Keratinocyte (primary cell): ENCODE measurements at regions not wholly inside any gene's neighbourhood (a gene's known extent, or its start where the extent isn't known, plus 50 kb on each side); places are given as distances from the start of the nearest gene placed in this dataset.

Experiments
- DNase-seq: peaks from one replicate; pipeline ENCODE4 v3.0.0-alpha.2; 2011; ENCODE audit warnings: low read depth, missing footprints, low spot score
- FAIRE-seq: peaks from 2 replicates; lab custom pipeline; 2011; peaks lifted over from hg19 to GRCh38; lab: Jason Lieb, UNC
- H2AFZ ChIP-seq: 2 replicates; pipeline ENCODE4 v1.6.0; 2012; ENCODE audit warnings: low read length, control low read depth, inconsistent platforms; ENCODE audit not compliant: control insufficient read depth
- H3K27ac ChIP-seq: 2 replicates; pipeline ENCODE4 v1.5.1; 2011; ENCODE audit warnings: low read length; ENCODE audit not compliant: control insufficient read depth, insufficient read depth
- H3K27me3 ChIP-seq: 3 replicates; pipeline ENCODE4 v1.6.0; 2011; ENCODE audit warnings: low read length; ENCODE audit not compliant: control insufficient read depth, insufficient read depth; ENCODE audit errors: extremely low read depth
- H3K36me3 ChIP-seq, 2 experiments: 2 replicates in 1 of 2; 3 replicates in 1 of 2; pipeline ENCODE4 v1.5.1; 2011; ENCODE audit warnings: low read length in 2 of 2, mild to moderate bottlenecking in 1 of 2; ENCODE audit not compliant: control insufficient read depth in 2 of 2, insufficient read depth in 2 of 2; ENCODE audit errors: extremely low read depth in 1 of 2
- H3K4me1 ChIP-seq: 3 replicates; pipeline ENCODE4 v1.5.1; 2011; ENCODE audit warnings: low read length; ENCODE audit not compliant: control insufficient read depth, insufficient read depth; ENCODE audit errors: extremely low read depth
- H3K4me2 ChIP-seq: 3 replicates; pipeline ENCODE4 v1.6.0; 2011; ENCODE audit warnings: low read depth, low read length; ENCODE audit not compliant: control insufficient read depth, insufficient read depth; ENCODE audit errors: extremely low read depth
- H3K4me3 ChIP-seq, 3 experiments: fragments of 200-600 bp in 1 of 3; sonication (generic) in 1 of 3; 2 replicates in 2 of 3; 3 replicates in 1 of 3; pipeline ENCODE4 v1.5.1; 2011 to 2016; ENCODE audit warnings: low read length in 3 of 3, mild to moderate bottlenecking in 3 of 3, control low read depth in 2 of 3, inconsistent platforms in 1 of 3, low read depth in 1 of 3, mixed read lengths in 1 of 3, mixed run types in 1 of 3, moderate library complexity in 1 of 3; ENCODE audit not compliant: control insufficient read depth in 2 of 3, insufficient read depth in 2 of 3; ENCODE audit errors: extremely low read depth in 1 of 3
- H3K79me2 ChIP-seq: 2 replicates; pipeline ENCODE4 v1.6.0; 2012; ENCODE audit warnings: low read length; ENCODE audit not compliant: control insufficient read depth, insufficient read depth
- H3K9ac ChIP-seq: 3 replicates; pipeline ENCODE4 v1.6.0; 2011; ENCODE audit warnings: low read length; ENCODE audit not compliant: control insufficient read depth, insufficient read depth; ENCODE audit errors: extremely low read depth
- H3K9me1 ChIP-seq: 3 replicates; pipeline ENCODE4 v1.6.0; 2011; ENCODE audit warnings: low read length; ENCODE audit not compliant: control insufficient read depth, insufficient read depth; ENCODE audit errors: extremely low read depth
- H3K9me3 ChIP-seq: 2 replicates; pipeline ENCODE4 v1.5.1; 2012; ENCODE audit warnings: low read depth, low read length; ENCODE audit not compliant: control insufficient read depth
- H4K20me1 ChIP-seq: 3 replicates; pipeline ENCODE4 v1.6.0; 2011; ENCODE audit warnings: low read length; ENCODE audit not compliant: control insufficient read depth, insufficient read depth; ENCODE audit errors: extremely low read depth
- CTCF ChIP-seq, 3 experiments: IDR thresholded peaks in 1 of 3; conservative IDR thresholded peaks in 1 of 3; optimal IDR thresholded peaks in 1 of 3; 2 replicates in 2 of 3; 3 replicates in 1 of 3; pipeline versions ENCODE3 to v1.5.1; 2011; ENCODE audit warnings: low read length in 3 of 3, mild to moderate bottlenecking in 3 of 3, moderate library complexity in 2 of 3, control low read depth in 1 of 3, inconsistent platforms in 1 of 3; ENCODE audit not compliant: insufficient read depth in 2 of 3; ENCODE audit errors: extremely low read depth in 1 of 3
- EZH2 ChIP-seq: IDR thresholded peaks from one replicate; pipeline ENCODE4 v1.6.1; 2012; ENCODE audit warnings: inconsistent platforms, mild to moderate bottlenecking, low read length, moderate library complexity
- dilution Hi-C: fragments of 300-500 bp; cut with MboI; formaldehyde crosslinking; loops from one replicate; pipeline ENCODE4 v1.7.0; 2020; ENCODE audit warnings: low sequenced_read_pairs; ENCODE audit not compliant: extremely low pct_ligation_motif_present

GRCh38 chr18:33844232-33844631 lies 266.2 kb downstream of the ASXL3 start:
- H3K79me2 ChIP-seq = no peaks in the 10 kb centered on the region
- no peak overlapping the region for H3K9ac ChIP-seq
- H3K36me3 ChIP-seq = no peaks in the 10 kb centered on the region
- no peak overlapping the region for H3K4me2 ChIP-seq
- no peak overlapping the region for H2AFZ ChIP-seq
- DNase-seq = no peak
- no peaks in the 10 kb centered on the region for H3K27me3 ChIP-seq
- FAIRE-seq = no peak
- H4K20me1 ChIP-seq = no peaks in the 10 kb centered on the region
- no peaks in the 10 kb centered on the region for H3K9me3 ChIP-seq
- no peak overlapping the region for H3K4me3 ChIP-seq
- H3K4me1 ChIP-seq = no peaks in the 10 kb centered on the region
- H3K9me1 ChIP-seq = no peaks in the 10 kb centered on the region
- dilution Hi-C loops = no loop called here
- TF ChIP-seq EZH2 (no peak), CTCF (optimal IDR thresholded peaks at IDR 0.05 in 1 of 3, IDR thresholded peaks at IDR 0.05 in 1 of 3, conservative IDR thresholded peaks at IDR 0.05 in 1 of 3; ENCODE audit: extremely low read depth in 1 of 3, insufficient read depth in 2 of 3, low read length in 3 of 3) (no peak)
- H3K27ac ChIP-seq = no peak overlapping the region

- H3K27ac ChIP-seq = no peak overlapping the region
- no peak overlapping the region for H3K4me2 ChIP-seq
- no peak overlapping the region for H3K4me3 ChIP-seq
- FAIRE-seq (no peak), DNase-seq (no peak)
- H3K9me3 ChIP-seq = no peaks in the 10 kb centered on the region
- dilution Hi-C loops = no loop called here
- H3K4me1 ChIP-seq = no peaks in the 10 kb centered on the region
- H3K9me1 ChIP-seq = no peaks in the 10 kb centered on the region
- H4K20me1 ChIP-seq = no peaks in the 10 kb centered on the region
- TF ChIP-seq EZH2 = no peak
- no peak for TF ChIP-seq CTCF (optimal IDR thresholded peaks at IDR 0.05 in 1 of 3, IDR thresholded peaks at IDR 0.05 in 1 of 3, conservative IDR thresholded peaks at IDR 0.05 in 1 of 3; ENCODE audit: extremely low read depth in 1 of 3, insufficient read depth in 2 of 3, low read length in 3 of 3)
- H2AFZ ChIP-seq = no peak overlapping the region
- no peaks in the 10 kb centered on the region for H3K27me3 ChIP-seq
- no peak overlapping the region for H3K9ac ChIP-seq
- H3K36me3 ChIP-seq = no peaks in the 10 kb centered on the region
- no peaks in the 10 kb centered on the region for H3K79me2 ChIP-seq
Observed at GRCh38 chr18:33841221-33841967, 263.4 kb downstream of the ASXL3 start.
